Mononuclear cell (primary cell): ENCODE measurements at regions not wholly inside any gene's neighbourhood (a gene's known extent, or its start where the extent isn't known, plus 50 kb on each side); places are given as distances from the start of the nearest gene placed in this dataset.

Experiments
- H3K27me3 ChIP-seq: 2 replicates; pipeline ENCODE4 v1.6.0; 2011; ENCODE audit warnings: low read length, control low read depth; ENCODE audit not compliant: insufficient read depth
- H3K4me1 ChIP-seq: 2 replicates; pipeline ENCODE4 v1.5.1; 2011; ENCODE audit warnings: mild to moderate bottlenecking, low read length, control low read depth; ENCODE audit not compliant: insufficient read depth
- H3K4me3 ChIP-seq: 2 replicates; pipeline ENCODE4 v1.5.1; 2011; ENCODE audit warnings: mild to moderate bottlenecking, low read length, moderate library complexity
- H3K9me3 ChIP-seq: 2 replicates; pipeline ENCODE4 v1.5.1; 2011; ENCODE audit warnings: low read depth, mild to moderate bottlenecking, control low read depth, low read length

GRCh38 chr14:22003461-22003860 lies 329.8 kb upstream of the OR4E1 start:
- no peak overlapping the region for H3K4me3 ChIP-seq

GRCh38 chr14:22002860-22003284 lies 329.3 kb upstream of the OR4E1 start:
- H3K4me1 ChIP-seq: no peaks in the 10 kb centered on the region
- no peaks in the 10 kb centered on the region for H3K9me3 ChIP-seq
- no peak overlapping the region for H3K4me3 ChIP-seq
- H3K27me3 ChIP-seq: no peaks in the 10 kb centered on the region

More at GRCh38 chr14:22003461-22003860, 329.8 kb upstream of the OR4E1 start:
- Histone ChIP-seq H3K9me3 (no peaks in the 10 kb centered on the region), H3K27me3 (no peaks in the 10 kb centered on the region), H3K4me1 (no peaks in the 10 kb centered on the region)

GRCh38 chr14:21999402-21999801 lies 325.8 kb upstream of the OR4E1 start:
- Histone ChIP-seq H3K9me3 (no peaks in the 10 kb centered on the region), H3K27me3 (no peaks in the 10 kb centered on the region), H3K4me3 (no peak overlapping the region), H3K4me1 (no peaks in the 10 kb centered on the region)

GRCh38 chr14:21997300-21997699 lies 323.7 kb upstream of the OR4E1 start:
- Histone ChIP-seq H3K4me1 (no peaks in the 10 kb centered on the region), H3K27me3 (peaks cover 5% of the 10 kb centered on the region), H3K4me3 (peak overlapping the region; percentile 16), H3K9me3 (no peaks in the 10 kb centered on the region)

GRCh38 chr14:21995332-21995731 lies 321.7 kb upstream of the OR4E1 start:
- no peaks in the 10 kb centered on the region for H3K9me3 ChIP-seq

GRCh38 chr14:21993837-21994236 lies 320.2 kb upstream of the OR4E1 start:
- Histone ChIP-seq H3K27me3 (peaks cover 5% of the 10 kb centered on the region), H3K4me3 (no peak overlapping the region), H3K4me1 (no peaks in the 10 kb centered on the region), H3K9me3 (no peaks in the 10 kb centered on the region)

More at GRCh38 chr14:21995332-21995731, 321.7 kb upstream of the OR4E1 start:
- H3K4me1 ChIP-seq: no peaks in the 10 kb centered on the region
- H3K27me3 ChIP-seq: peaks cover 5% of the 10 kb centered on the region
- H3K4me3 ChIP-seq: no peak overlapping the region

- Histone ChIP-seq H3K4me3 (no peak overlapping the region), H3K27me3 (peaks cover 5% of the 10 kb centered on the region), H3K9me3 (no peaks in the 10 kb centered on the region), H3K4me1 (no peaks in the 10 kb centered on the region)
These were observed 319.5 kb upstream of the OR4E1 start for GRCh38 chr14:21993070-21993469.

GRCh38 chr14:21991130-21991529 lies 317.5 kb upstream of the OR4E1 start:
- Histone ChIP-seq H3K9me3 (no peaks in the 10 kb centered on the region), H3K4me1 (no peaks in the 10 kb centered on the region), H3K4me3 (no peak overlapping the region), H3K27me3 (peaks cover 5% of the 10 kb centered on the region)

GRCh38 chr14:21990116-21990515 lies 316.5 kb upstream of the OR4E1 start:
- Histone ChIP-seq H3K4me3 (no peak overlapping the region), H3K9me3 (no peaks in the 10 kb centered on the region), H3K4me1 (no peaks in the 10 kb centered on the region)

GRCh38 chr14:21989090-21989489 lies 315.5 kb upstream of the OR4E1 start:
- Histone ChIP-seq H3K9me3 (no peaks in the 10 kb centered on the region), H3K4me3 (no peak overlapping the region), H3K27me3 (peaks cover 14% of the 10 kb centered on the region), H3K4me1 (no peaks in the 10 kb centered on the region)

More at GRCh38 chr14:21990116-21990515, 316.5 kb upstream of the OR4E1 start:
- H3K27me3 ChIP-seq: peaks cover 11% of the 10 kb centered on the region

- Histone ChIP-seq H3K27me3 (peaks cover 14% of the 10 kb centered on the region), H3K4me3 (no peak overlapping the region), H3K9me3 (no peaks in the 10 kb centered on the region), H3K4me1 (no peaks in the 10 kb centered on the region)
These were observed 314.8 kb upstream of the OR4E1 start for GRCh38 chr14:21988413-21988812.

- no peak overlapping the region for H3K4me3 ChIP-seq
- H3K9me3 ChIP-seq: no peaks in the 10 kb centered on the region
- peaks cover 10% of the 10 kb centered on the region for H3K27me3 ChIP-seq
- H3K4me1 ChIP-seq: no peaks in the 10 kb centered on the region
These were observed 314.3 kb upstream of the OR4E1 start for GRCh38 chr14:21987937-21988336.

GRCh38 chr14:21985081-21985480 lies 311.5 kb upstream of the OR4E1 start:
- Histone ChIP-seq H3K4me1 (no peaks in the 10 kb centered on the region), H3K9me3 (no peaks in the 10 kb centered on the region), H3K4me3 (no peak overlapping the region), H3K27me3 (peaks cover 8% of the 10 kb centered on the region)

GRCh38 chr14:21978999-21979314 lies 305.3 kb upstream of the OR4E1 start:
- Histone ChIP-seq H3K9me3 (no peaks in the 10 kb centered on the region), H3K4me1 (no peaks in the 10 kb centered on the region), H3K4me3 (no peak overlapping the region), H3K27me3 (no peaks in the 10 kb centered on the region)

- no peaks in the 10 kb centered on the region for H3K27me3 ChIP-seq
- H3K4me3 ChIP-seq: no peak overlapping the region
- no peaks in the 10 kb centered on the region for H3K4me1 ChIP-seq
- no peaks in the 10 kb centered on the region for H3K9me3 ChIP-seq
These were observed 304.8 kb upstream of the OR4E1 start for GRCh38 chr14:21978184-21978998.

GRCh38 chr14:21974741-21975140 lies 301.1 kb upstream of the OR4E1 start:
- no peak overlapping the region for H3K4me3 ChIP-seq
- H3K9me3 ChIP-seq: no peaks in the 10 kb centered on the region
- H3K27me3 ChIP-seq: no peaks in the 10 kb centered on the region

More at GRCh38 chr14:21974741-21975140, 301.1 kb upstream of the OR4E1 start:
- no peaks in the 10 kb centered on the region for H3K4me1 ChIP-seq
